Esophagus squamous epithelium (tissue), 4 donors: ENCODE measurements at regions not wholly inside any gene's neighbourhood (a gene's known extent, or its start where the extent isn't known, plus 50 kb on each side); places are given as distances from the start of the nearest gene placed in this dataset.

ENCODE experiments used
- CTCF ChIP-seq, 6 experiments: fragments of 450-650 bp in 4 of 6; fragments of 200-600 bp in 2 of 6; sonication (generic) in 2 of 6; IDR thresholded peaks; one replicate each; pipeline ENCODE4 v1.5.1; 2016 to 2019; ENCODE audit warnings: antibody characterized with exemption in 6 of 6, mild to moderate bottlenecking in 4 of 6, moderate library complexity in 4 of 6
- POLR2A ChIP-seq, 4 donors: fragments of 450-650 bp; IDR thresholded peaks; one replicate each; pipeline ENCODE4 v1.6.1; 2017; ENCODE audit warnings: antibody characterized with exemption in 4 of 4, mild to moderate bottlenecking in 4 of 4, moderate library complexity in 3 of 4

GRCh38 chr3:124532071-124532470 lies 198.2 kb upstream of the UMPS start:
- TF ChIP-seq POLR2A (IDR thresholded peaks at IDR 0.05) (no peak), CTCF (IDR thresholded peaks at IDR 0.05) (no peak)
